Thyroid gland (tissue), 4 donors: ENCODE measurements at regions not wholly inside any gene's neighbourhood (a gene's known extent, or its start where the extent isn't known, plus 50 kb on each side); places are given as distances from the start of the nearest gene placed in this dataset.
"Not testable (repeated sequence)": the region's sequence is repeated elsewhere in the genome, so short reads cannot be mapped to it uniquely, and the experiment has no call there.

ENCODE experiments used
- DNase-seq, 2 donors: peaks; one replicate each; pipeline ENCODE4 v3.0.0-alpha.2; 2019
- H3K27ac ChIP-seq, 3 donors: fragments of 200-600 bp; sonication (generic); 1 replicate in 2 of 3; 2 replicates in 1 of 3; pipeline ENCODE4 v1.5.1; 2016 to 2019; ENCODE audit warnings: mild to moderate bottlenecking in 1 of 3, moderate library complexity in 1 of 3
- H3K27me3 ChIP-seq: fragments of 200-600 bp; sonication (generic); one replicate; pipeline ENCODE4 v1.5.1; 2019
- H3K36me3 ChIP-seq, 2 donors: fragments of 200-600 bp; sonication (generic); one replicate each; pipeline ENCODE4 v1.5.1; 2016 to 2019
- H3K4me1 ChIP-seq, 2 donors: fragments of 200-600 bp; sonication (generic); one replicate each; pipeline ENCODE4 v1.5.1; 2017 to 2019
- H3K4me3 ChIP-seq, 3 donors: fragments of 200-600 bp; sonication (generic); replicated peaks in 1 of 3; 1 replicate in 2 of 3; 2 replicates in 1 of 3; pipeline ENCODE4 v1.5.1; 2016; ENCODE audit warnings: mild to moderate bottlenecking in 1 of 3
- H3K9me3 ChIP-seq: fragments of 200-600 bp; sonication (generic); one replicate; pipeline ENCODE4 v1.5.1; 2017
- CTCF ChIP-seq, 6 experiments: fragments of 200-600 bp in 3 of 6; fragments of 450-650 bp in 3 of 6; sonication (generic) in 3 of 6; IDR thresholded peaks; one replicate each; pipeline ENCODE4 v1.5.1; 2016 to 2019; ENCODE audit warnings: antibody characterized with exemption in 6 of 6, mild to moderate bottlenecking in 2 of 6, inconsistent platforms in 1 of 6, moderate library complexity in 1 of 6
- POLR2A ChIP-seq, 2 donors: fragments of 450-650 bp; IDR thresholded peaks; one replicate each; pipeline ENCODE4 v1.6.1; 2017; ENCODE audit warnings: antibody characterized with exemption in 2 of 2, mild to moderate bottlenecking in 2 of 2, moderate library complexity in 1 of 2
- WGBS, 2 donors: methylation state at CpG; one replicate each; pipeline ENCODE4 v1.1.5; 2017; 5-methylcytosine and 5-hydroxymethylcytosine counted together
- intact Hi-C: fragments of 100-400 bp; cut with DNase I; formaldehyde crosslinking; loops from one replicate; pipeline ENCODE4 v1.15.1; 2023

- Histone ChIP-seq H3K27me3 (no peaks in the 10 kb centered on the region), H3K4me1 (peaks cover 40 to 43% of the 10 kb centered on the region in 2 donors), H3K27ac (peak overlapping the region; percentile 43 to 75 (median 70)), H3K4me3 (no peak overlapping the region), H3K36me3 (no peaks in the 10 kb centered on the region), H3K9me3 (no peaks in the 10 kb centered on the region)
- 61 to 80% methylated on average over 1 of the region's 1 CpG for WGBS, 2 donors
- DNase-seq, result no peak
- no peak for TF ChIP-seq CTCF (IDR thresholded peaks at IDR 0.05)
- no peak for TF ChIP-seq POLR2A (IDR thresholded peaks at IDR 0.05)
- intact Hi-C loops, result no loop called here
These were observed 61.9 kb upstream of the ADGRL2 start for GRCh38 chr1:81738875-81739274.

GRCh38 chr1:81733480-81733879, 67.3 kb upstream of the ADGRL2 start:
- H3K4me1 ChIP-seq, result peaks cover 3% of the 10 kb centered on the region in 2 donors
- H3K27me3 ChIP-seq, result no peaks in the 10 kb centered on the region
- DNase-seq, result no peak
- WGBS, 2 donors, result 96 to 98% methylated on average over 2 of the region's 2 CpGs
- intact Hi-C loops, result no loop called here
- H3K36me3 ChIP-seq, result no peaks in the 10 kb centered on the region
- TF ChIP-seq CTCF (IDR thresholded peaks at IDR 0.05), result no peak
- TF ChIP-seq POLR2A (IDR thresholded peaks at IDR 0.05), result no peak
- H3K27ac ChIP-seq, result no peak overlapping the region
- H3K4me3 ChIP-seq, result no peak overlapping the region
- no peaks in the 10 kb centered on the region for H3K9me3 ChIP-seq

GRCh38 chr1:81731989-81732388, 68.7 kb upstream of the ADGRL2 start:
- no peak overlapping the region for H3K27ac ChIP-seq
- no peaks in the 10 kb centered on the region for H3K9me3 ChIP-seq
- no peak for TF ChIP-seq POLR2A (IDR thresholded peaks at IDR 0.05)
- no peak for TF ChIP-seq CTCF (IDR thresholded peaks at IDR 0.05)
- no peaks in the 10 kb centered on the region for H3K27me3 ChIP-seq
- no peak for DNase-seq
- peaks cover 0 to 5% of the 10 kb centered on the region in 2 donors for H3K4me1 ChIP-seq
- intact Hi-C loops, result no loop called here
- H3K4me3 ChIP-seq, result no peak overlapping the region
- H3K36me3 ChIP-seq, result no peaks in the 10 kb centered on the region

GRCh38 chr1:81730881-81731280, 69.9 kb upstream of the ADGRL2 start:
- WGBS, 2 donors, result 93 to 98% methylated on average over 1 of the region's 1 CpG
- TF ChIP-seq POLR2A (IDR thresholded peaks at IDR 0.05) (no peak), CTCF (IDR thresholded peaks at IDR 0.05) (no peak)
- H3K4me1 ChIP-seq, result peaks cover 0 to 5% of the 10 kb centered on the region in 2 donors
- H3K9me3 ChIP-seq, result no peaks in the 10 kb centered on the region
- no peaks in the 10 kb centered on the region for H3K36me3 ChIP-seq
- DNase-seq, result no peak
- H3K27me3 ChIP-seq, result no peaks in the 10 kb centered on the region
- no peak overlapping the region for H3K27ac ChIP-seq
- intact Hi-C loops, result no loop called here
- no peak overlapping the region for H3K4me3 ChIP-seq

- H3K9me3 ChIP-seq, DNase-seq, H3K36me3 ChIP-seq, H3K27ac ChIP-seq, H3K4me1 ChIP-seq, H3K27me3 ChIP-seq, intact Hi-C loops, H3K4me3 ChIP-seq: not testable (repeated sequence)
- 80 to 86% methylated on average over 7 of the region's 7 CpGs for WGBS, 2 donors
These were observed 70.4 kb upstream of the ADGRL2 start for GRCh38 chr1:81730299-81730698.

- 93% methylated on average over 2 of the region's 2 CpGs for WGBS, 2 donors
- TF ChIP-seq CTCF (IDR thresholded peaks at IDR 0.05) (no peak), POLR2A (IDR thresholded peaks at IDR 0.05) (no peak)
- DNase-seq, result no peak
These were observed 70.9 kb upstream of the ADGRL2 start for GRCh38 chr1:81729818-81730217.

More at GRCh38 chr1:81729818-81730217, 70.9 kb upstream of the ADGRL2 start:
- Histone ChIP-seq H3K4me3 (no peak overlapping the region), H3K36me3 (no peaks in the 10 kb centered on the region), H3K27ac (no peak overlapping the region), H3K4me1 (peaks cover 0 to 5% of the 10 kb centered on the region in 2 donors), H3K9me3 (no peaks in the 10 kb centered on the region), H3K27me3 (no peaks in the 10 kb centered on the region)
- intact Hi-C loops, result no loop called here
